ENCODE measurements at regions not wholly inside any gene's neighbourhood (a gene's known extent, or its start where the extent isn't known, plus 50 kb on each side); places are given as distances from the start of the nearest gene placed in this dataset.
"Not testable (repeated sequence)": the region's sequence is repeated elsewhere in the genome, so short reads cannot be mapped to it uniquely, and the experiment has no call there.

- no peak for DNase-seq (ENCODE audit: low spot score)
Observed at GRCh38 chr10:65166272-65166671, 1645.1 kb downstream of the REEP3 start.

DNA sequence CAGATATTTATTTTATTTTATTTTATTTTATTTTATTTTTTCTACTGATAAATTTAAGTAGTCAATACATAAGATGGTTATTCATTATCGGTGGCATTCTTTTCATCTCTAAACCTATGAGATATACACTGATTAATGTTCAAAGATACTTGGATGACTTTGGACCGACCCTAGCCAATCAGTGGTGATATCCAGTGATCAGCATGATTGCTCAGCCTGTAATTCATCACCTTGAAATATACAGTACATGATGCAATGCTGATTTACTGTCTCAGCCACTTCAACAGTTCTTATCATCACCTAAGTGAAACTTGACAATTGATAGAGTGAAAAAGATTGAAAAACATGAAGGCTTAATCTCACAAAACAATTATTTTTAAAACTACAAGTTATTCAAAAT lies 1651.0 kb downstream of the REEP3 start:
- no peak for DNase-seq (ENCODE audit: low spot score)

DNA sequence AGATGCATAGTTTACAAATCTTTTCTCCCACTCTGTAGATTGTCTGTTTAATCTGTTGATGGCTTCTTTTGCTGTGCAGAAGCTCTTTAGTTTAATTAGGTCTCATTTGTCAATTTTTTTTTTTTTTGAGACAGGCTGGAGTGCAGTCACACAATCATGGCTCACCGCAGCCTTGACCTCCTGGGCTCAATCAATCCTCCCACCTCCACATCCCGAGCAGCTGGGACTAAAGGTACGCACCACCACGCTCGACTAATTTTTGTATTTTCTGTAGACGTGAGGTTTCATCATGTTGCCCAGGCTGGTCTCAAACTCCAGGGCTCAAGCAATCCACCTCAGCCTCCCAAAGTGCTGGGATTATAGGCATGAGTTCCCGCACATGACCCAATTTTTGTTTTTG lies 1655.8 kb downstream of the REEP3 start:
- DNase-seq (ENCODE audit: low spot score), result no peak

GRCh38 chr10:65183236-65183635 lies 1662.0 kb downstream of the REEP3 start:
- DNase-seq (ENCODE audit: low spot score), result no peak

GRCh38 chr10:65186668-65187067 lies 1665.5 kb downstream of the REEP3 start:
- DNase-seq (ENCODE audit: low spot score), result not testable (repeated sequence)

- no peak for DNase-seq (ENCODE audit: low spot score)
Observed at GRCh38 chr10:65194126-65194525, 1672.9 kb downstream of the REEP3 start.

DNA sequence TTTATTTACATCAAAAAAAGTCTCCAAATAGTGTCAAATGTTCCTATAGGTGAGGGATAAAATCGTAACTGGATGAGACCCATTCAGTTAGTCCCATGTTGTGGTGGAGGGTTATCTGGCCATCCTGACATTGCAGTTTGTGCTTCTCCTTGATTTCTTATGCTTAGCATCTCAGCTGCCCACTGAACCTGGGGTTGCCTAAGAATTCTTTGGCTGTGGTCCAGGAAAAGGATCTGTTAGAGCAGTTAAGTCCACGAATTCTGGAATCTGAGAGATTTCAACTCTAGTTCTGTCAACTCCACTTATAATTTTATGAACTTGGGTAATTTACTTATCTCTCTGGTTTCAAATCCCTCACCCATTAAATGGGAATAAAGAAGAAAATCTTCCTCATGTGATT lies 1673.4 kb downstream of the REEP3 start:
- DNase-seq (ENCODE audit: low spot score), result no peak

DNA sequence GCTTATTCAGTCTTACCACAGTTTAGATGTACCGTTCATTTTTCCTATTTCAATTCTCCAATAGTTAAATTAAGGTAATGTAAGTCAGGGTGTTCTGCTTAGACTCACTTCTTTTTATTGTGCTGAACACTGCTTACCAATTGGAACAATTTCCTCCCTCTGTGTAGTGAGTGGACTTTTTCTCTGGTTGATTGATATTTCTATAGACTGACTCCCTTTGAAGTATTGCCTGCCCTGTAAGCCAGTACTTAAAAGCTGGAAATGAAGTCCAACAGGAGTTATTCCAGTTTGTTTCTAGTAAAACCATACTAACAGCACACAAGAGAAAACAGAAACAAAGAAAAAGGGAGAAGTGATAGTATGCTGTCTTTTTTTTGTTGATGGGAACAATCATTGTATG lies 1674.9 kb downstream of the REEP3 start:
- DNase-seq (ENCODE audit: low spot score), result no peak

DNA sequence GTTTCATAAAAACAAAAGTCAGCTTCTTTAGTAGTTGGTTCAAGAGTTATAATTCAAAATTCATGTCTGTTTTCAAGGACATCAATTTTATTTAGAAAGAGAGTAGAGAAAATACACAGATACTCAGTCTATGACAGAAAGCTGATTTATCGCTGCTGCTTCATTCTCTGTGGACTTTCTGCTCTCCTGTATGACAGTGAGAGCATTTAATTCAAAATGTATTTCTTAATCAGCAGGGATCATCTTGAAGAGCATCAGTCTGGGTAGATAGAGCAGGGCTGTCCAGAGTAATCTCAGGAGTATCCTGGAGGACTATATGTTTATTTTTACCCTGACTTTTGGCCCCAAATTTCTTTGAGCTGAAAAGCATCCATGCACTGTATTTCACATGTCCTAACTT lies 1676.7 kb downstream of the REEP3 start:
- DNase-seq (ENCODE audit: low spot score), result no peak

- no peak for DNase-seq (ENCODE audit: low spot score)
Observed at GRCh38 chr10:65201491-65201890, 1680.3 kb downstream of the REEP3 start.

DNA sequence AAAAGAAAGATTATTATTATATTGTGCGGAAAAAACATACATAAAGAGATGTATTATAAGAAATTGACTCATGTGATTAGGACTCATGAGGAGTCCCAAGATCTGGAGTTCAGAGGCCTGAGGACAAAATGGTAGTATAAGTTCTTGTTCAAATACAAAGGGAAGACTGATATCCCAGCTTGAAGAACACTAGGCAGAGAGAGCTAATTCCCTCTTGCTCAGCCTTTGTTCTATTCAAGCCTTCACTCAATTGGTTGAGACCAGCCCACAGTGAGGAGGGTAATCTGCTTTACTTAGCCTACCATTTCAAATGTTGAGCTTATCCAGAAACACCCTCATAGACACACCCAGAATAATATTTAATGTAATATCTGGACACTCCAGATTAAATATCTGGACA lies 1683.8 kb downstream of the REEP3 start:
- DNase-seq (ENCODE audit: low spot score), result no peak

- no peak for DNase-seq (ENCODE audit: low spot score)
Observed at GRCh38 chr10:65213170-65213569, 1692.0 kb downstream of the REEP3 start.

- DNase-seq (ENCODE audit: low spot score), result no peak
Observed at GRCh38 chr10:65219444-65219843, 1698.2 kb downstream of the REEP3 start.

- no peak for DNase-seq (ENCODE audit: low spot score)
Observed at GRCh38 chr10:65231148-65231547, 1694.7 kb upstream of the LRRTM3 start.

DNA sequence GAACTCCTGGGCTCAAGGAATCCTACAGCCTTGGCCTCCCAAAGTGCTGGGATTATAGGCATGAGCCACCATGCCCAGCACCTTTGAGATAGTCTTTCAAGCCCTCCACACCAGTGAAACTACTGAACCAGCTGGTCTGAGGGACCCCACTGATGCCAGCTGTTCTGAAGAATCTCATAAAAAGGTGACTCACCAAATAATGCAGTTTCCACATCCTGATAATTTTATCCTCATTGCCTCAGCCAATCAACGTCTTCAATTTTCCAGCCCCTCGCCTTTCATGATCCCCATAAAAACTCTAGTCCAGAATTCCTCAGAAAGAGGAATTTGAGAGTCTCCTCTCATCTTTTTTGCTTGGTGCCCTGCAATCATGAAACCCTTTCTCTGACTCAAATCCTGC lies 1691.6 kb upstream of the LRRTM3 start:
- no peak for DNase-seq (ENCODE audit: low spot score)

GRCh38 chr10:65235266-65235665 lies 1690.6 kb upstream of the LRRTM3 start:
- no peak for DNase-seq (ENCODE audit: low spot score)

GRCh38 chr10:65235846-65236245 lies 1690.0 kb upstream of the LRRTM3 start:
- no peak for DNase-seq (ENCODE audit: low spot score)

DNA sequence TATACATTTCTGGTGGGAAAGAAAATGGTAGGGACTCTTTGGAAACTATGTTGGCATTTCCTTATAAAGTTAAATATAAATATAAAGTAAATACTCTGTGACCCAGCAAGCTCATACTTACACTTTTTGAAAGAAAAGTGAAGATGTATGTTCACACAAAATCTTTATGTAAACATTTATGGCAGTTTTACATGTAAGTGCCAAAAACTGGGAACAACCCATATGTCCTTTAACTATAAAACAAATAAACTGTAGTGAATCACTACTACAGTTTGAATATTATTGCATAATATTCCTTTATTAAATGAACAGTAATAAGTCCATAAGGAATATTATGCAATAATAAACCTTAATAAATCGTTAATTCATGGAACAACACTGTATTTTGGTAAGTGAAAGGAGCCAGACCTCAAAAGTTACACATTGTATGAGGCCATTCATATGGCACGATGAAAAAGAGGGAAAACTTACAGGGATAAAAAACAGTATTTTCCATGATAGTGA lies 1660.3 kb upstream of the LRRTM3 start:
- no peak for DNase-seq (ENCODE audit: low spot score)

DNA sequence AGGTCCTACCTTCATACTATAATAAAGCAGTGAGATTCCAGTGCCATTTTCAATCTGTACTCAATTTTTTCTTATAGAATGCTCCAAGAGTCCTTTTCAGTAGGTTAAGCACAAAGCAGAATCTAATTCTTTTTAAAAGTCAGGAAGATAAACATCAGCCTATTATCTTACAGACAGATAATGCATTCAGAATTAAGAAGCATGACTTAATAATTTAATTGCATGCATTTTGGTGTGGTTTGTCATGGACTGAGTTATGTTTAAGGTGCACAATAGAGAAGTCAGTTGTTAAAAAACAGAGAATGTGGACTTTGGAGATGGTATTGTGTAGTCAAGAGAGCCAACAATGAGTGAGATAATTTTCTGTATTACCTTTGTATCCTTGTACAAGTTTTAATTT lies 1656.3 kb upstream of the LRRTM3 start:
- DNase-seq (ENCODE audit: low spot score), result not testable (repeated sequence)

- no peak for DNase-seq (ENCODE audit: low spot score)
Observed at GRCh38 chr10:65270969-65271368, 1654.9 kb upstream of the LRRTM3 start.

GRCh38 chr10:65273115-65273514 lies 1652.7 kb upstream of the LRRTM3 start:
- no peak for DNase-seq (ENCODE audit: low spot score)

- DNase-seq (ENCODE audit: low spot score), result no peak
Observed at GRCh38 chr10:65275296-65275695, 1650.5 kb upstream of the LRRTM3 start.

GRCh38 chr10:65284495-65285041 lies 1641.3 kb upstream of the LRRTM3 start:
- DNase-seq (ENCODE audit: low spot score), result no peak

- not testable (repeated sequence) for DNase-seq (ENCODE audit: low spot score)
Observed at GRCh38 chr10:65285726-65286125, 1640.1 kb upstream of the LRRTM3 start.

DNA sequence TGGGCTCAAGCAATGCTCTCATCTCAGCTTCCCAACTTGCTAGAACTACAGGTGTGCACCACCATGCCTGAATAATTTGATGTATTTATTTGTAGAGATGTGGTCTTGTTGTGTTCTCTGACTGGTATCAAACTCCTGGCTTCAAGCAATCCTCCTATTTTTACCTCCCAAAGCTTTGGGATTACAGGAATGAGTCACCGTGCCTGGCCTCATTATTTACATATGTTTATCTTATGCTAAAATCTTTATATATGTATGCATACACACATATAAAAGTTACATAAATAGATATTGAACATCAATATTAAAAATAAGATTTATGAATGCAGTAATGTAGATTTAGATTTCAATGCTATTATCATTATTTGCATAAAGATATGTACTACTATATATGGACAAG lies 1634.5 kb upstream of the LRRTM3 start:
- no peak for DNase-seq (ENCODE audit: low spot score)
